GM21576 (cell line): ENCODE measurements at regions not wholly inside any gene's neighbourhood (a gene's known extent, or its start where the extent isn't known, plus 50 kb on each side); places are given as distances from the start of the nearest gene placed in this dataset.
A peak's percentile ranks its signal among the peaks of the same experiment; 100 is the strongest.

Experiments
- ATAC-seq: cut with Tn5 transposase; IDR thresholded peaks from one replicate; pipeline ENCODE4 v1.9.1; 2021; ENCODE audit warnings: mild to moderate bottlenecking, moderate library complexity; ENCODE audit not compliant: unreplicated experiment

GRCh38 chr10:107718864-107719263 lies 554.4 kb upstream of the SORCS1 start:
- ATAC-seq = no peak

GRCh38 chr10:107717046-107717445 lies 552.5 kb upstream of the SORCS1 start:
- no peak for ATAC-seq

- ATAC-seq = no peak
Measured at GRCh38 chr10:107715565-107715964, 551.1 kb upstream of the SORCS1 start.

- ATAC-seq = no peak
Measured at GRCh38 chr10:107708981-107709380, 544.5 kb upstream of the SORCS1 start.

GRCh38 chr10:107706096-107706725 lies 541.7 kb upstream of the SORCS1 start:
- ATAC-seq = no peak

GRCh38 chr10:107701943-107702342 lies 537.4 kb upstream of the SORCS1 start:
- no peak for ATAC-seq

- ATAC-seq = no peak
Measured at GRCh38 chr10:107692072-107692471, 527.6 kb upstream of the SORCS1 start.

- no peak for ATAC-seq
Measured at GRCh38 chr10:107689323-107689722, 524.8 kb upstream of the SORCS1 start.

GRCh38 chr10:107687701-107688100 lies 523.2 kb upstream of the SORCS1 start:
- ATAC-seq = no peak

- ATAC-seq = peak; percentile 56
Measured at GRCh38 chr10:107686095-107686494, 521.6 kb upstream of the SORCS1 start.

GRCh38 chr10:107671960-107672359 lies 507.5 kb upstream of the SORCS1 start:
- ATAC-seq = no peak

- no peak for ATAC-seq
Measured at GRCh38 chr10:107666214-107666613, 501.7 kb upstream of the SORCS1 start.

- no peak for ATAC-seq
Measured at GRCh38 chr10:107665459-107665858, 501.0 kb upstream of the SORCS1 start.

GRCh38 chr10:107657851-107658250 lies 493.3 kb upstream of the SORCS1 start:
- no peak for ATAC-seq

GRCh38 chr10:107656932-107657331 lies 492.4 kb upstream of the SORCS1 start:
- ATAC-seq = no peak

- peak; percentile 77 for ATAC-seq
Measured at GRCh38 chr10:107653832-107654287, 489.4 kb upstream of the SORCS1 start.

GRCh38 chr10:107650939-107651338 lies 486.4 kb upstream of the SORCS1 start:
- ATAC-seq = no peak

- ATAC-seq = no peak
Measured at GRCh38 chr10:107649249-107649648, 484.7 kb upstream of the SORCS1 start.

- no peak for ATAC-seq
Measured at GRCh38 chr10:107647462-107647861, 483.0 kb upstream of the SORCS1 start.

GRCh38 chr10:107631876-107632275 lies 467.4 kb upstream of the SORCS1 start:
- no peak for ATAC-seq

- no peak for ATAC-seq
Measured at GRCh38 chr10:107626862-107627261, 462.4 kb upstream of the SORCS1 start.

GRCh38 chr10:107623292-107623691 lies 458.8 kb upstream of the SORCS1 start:
- no peak for ATAC-seq

GRCh38 chr10:107619139-107619538 lies 454.6 kb upstream of the SORCS1 start:
- no peak for ATAC-seq
